ENCODE measurements at regions not wholly inside any gene's neighbourhood (a gene's known extent, or its start where the extent isn't known, plus 50 kb on each side); places are given as distances from the start of the nearest gene placed in this dataset.

DNA sequence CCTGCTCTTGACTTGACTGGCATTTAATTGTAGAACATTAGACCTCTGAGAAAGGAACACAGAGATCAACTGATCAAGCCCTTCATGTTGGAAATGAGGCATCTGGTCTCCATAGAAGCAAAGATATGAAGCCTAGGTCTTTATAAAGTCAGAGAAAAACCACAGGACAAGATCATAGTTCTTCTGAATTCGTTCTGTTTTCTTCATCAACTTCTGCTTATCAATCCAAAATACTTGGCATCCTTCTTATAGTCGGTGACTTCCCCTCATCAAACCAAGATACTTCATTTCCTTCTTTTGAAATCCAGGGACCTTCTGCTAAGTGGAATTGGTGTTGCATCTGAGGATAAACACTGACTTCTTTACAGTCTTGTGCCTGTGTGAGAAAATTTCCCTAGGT is 77.1 kb upstream of the PRKCQ start:
- DNase-seq (ENCODE audit: extremely low spot score), result no peak
- POLR2A ChIA-PET, result no interaction called here
- TF ChIP-seq FOXK2 (IDR thresholded peaks at IDR 0.05), result no peak
- TF ChIP-seq HDGF (IDR thresholded peaks at IDR 0.05; ENCODE audit: borderline replicate concordance), result no peak
- CTCF ChIA-PET, result no interaction called here

DNA sequence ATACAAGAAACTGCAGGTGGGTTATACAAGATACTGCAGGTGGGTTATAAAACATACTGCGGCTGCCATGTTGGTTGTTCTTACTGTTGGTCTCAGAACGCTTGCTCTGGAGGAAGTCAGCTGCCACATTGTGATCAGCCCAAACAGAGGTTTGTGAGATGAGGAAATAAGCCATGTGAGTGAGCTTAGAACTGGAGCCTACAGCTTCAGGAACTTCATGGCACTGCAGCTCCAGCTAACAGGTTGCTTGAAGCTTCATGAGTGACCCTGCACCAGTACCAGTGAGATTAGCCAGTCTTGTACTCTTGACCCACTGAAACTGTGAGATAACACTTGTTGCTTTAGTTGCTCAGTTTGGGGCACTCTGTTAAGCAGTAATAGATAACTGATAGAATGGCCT is 74.5 kb upstream of the PRKCQ start:
- ChIA-PET CTCF (no interaction called here), POLR2A (no interaction called here)
- no peak for TF ChIP-seq BHLHE40 (IDR thresholded peaks at IDR 0.05; ENCODE audit: borderline replicate concordance)
- no peak for TF ChIP-seq ELF4 (IDR thresholded peaks at IDR 0.05)
- no peak for TF ChIP-seq LEF1 (IDR thresholded peaks at IDR 0.05; ENCODE audit: borderline replicate concordance)
- TF ChIP-seq FOXA1 (IDR thresholded peaks at IDR 0.05), result no peak
- TF ChIP-seq L3MBTL2 (conservative IDR thresholded peaks at IDR 0.05), result no peak
- TF ChIP-seq HDGF (IDR thresholded peaks at IDR 0.05; ENCODE audit: borderline replicate concordance), result no peak
- TF ChIP-seq, protein P1, sequence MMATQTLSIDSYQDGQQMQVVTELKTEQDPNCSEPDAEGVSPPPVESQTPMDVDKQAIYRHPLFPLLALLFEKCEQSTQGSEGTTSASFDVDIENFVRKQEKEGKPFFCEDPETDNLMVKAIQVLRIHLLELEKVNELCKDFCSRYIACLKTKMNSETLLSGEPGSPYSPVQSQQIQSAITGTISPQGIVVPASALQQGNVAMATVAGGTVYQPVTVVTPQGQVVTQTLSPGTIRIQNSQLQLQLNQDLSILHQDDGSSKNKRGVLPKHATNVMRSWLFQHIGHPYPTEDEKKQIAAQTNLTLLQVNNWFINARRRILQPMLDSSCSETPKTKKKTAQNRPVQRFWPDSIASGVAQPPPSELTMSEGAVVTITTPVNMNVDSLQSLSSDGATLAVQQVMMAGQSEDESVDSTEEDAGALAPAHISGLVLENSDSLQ (IDR thresholded peaks at IDR 0.05), result no peak
- no peak for TF ChIP-seq CTBP1 (IDR thresholded peaks at IDR 0.05; ENCODE audit: borderline replicate concordance)
- TF ChIP-seq NFRKB (IDR thresholded peaks at IDR 0.05), result no peak
- no peak for TF ChIP-seq FOXM1 (IDR thresholded peaks at IDR 0.05; ENCODE audit: borderline replicate concordance)
- TF ChIP-seq FOXK2 (IDR thresholded peaks at IDR 0.05), result no peak
- TF ChIP-seq SUZ12 (IDR thresholded peaks at IDR 0.05), result no peak
- no peak for TF ChIP-seq ZNF384 (IDR thresholded peaks at IDR 0.05)
- no peak for TF ChIP-seq TARDBP (IDR thresholded peaks at IDR 0.05)
- no peak for TF ChIP-seq ARNT (IDR thresholded peaks at IDR 0.05)
- TF ChIP-seq SP1 (IDR thresholded peaks at IDR 0.05), result no peak
- DNase-seq (ENCODE audit: extremely low spot score), result no peak

DNA sequence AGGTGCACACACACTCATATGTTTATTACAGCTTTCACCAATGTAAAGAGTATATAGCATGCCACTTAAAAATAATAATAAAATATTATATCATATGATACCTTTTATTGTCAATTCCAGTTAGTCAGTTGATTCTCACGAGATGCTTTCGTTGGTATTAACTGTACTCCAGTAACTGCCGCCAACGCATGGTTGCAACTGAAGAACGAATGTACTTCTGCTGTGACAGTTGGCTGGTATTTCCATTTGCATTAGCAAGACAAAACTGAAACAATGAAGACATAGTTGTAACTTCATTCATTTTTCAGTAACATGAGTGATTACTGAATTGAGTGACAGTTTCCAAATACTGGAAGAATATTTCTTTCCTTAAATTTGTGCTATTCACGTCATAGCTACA is 70.5 kb upstream of the PRKCQ start:
- ChIA-PET CTCF (no interaction called here), POLR2A (no interaction called here)
- DNase-seq (ENCODE audit: extremely low spot score), result no peak
- TF ChIP-seq LEF1 (IDR thresholded peaks at IDR 0.05; ENCODE audit: borderline replicate concordance) (no peak), BHLHE40 (IDR thresholded peaks at IDR 0.05; ENCODE audit: borderline replicate concordance) (no peak), FOXK2 (IDR thresholded peaks at IDR 0.05) (no peak), NFRKB (IDR thresholded peaks at IDR 0.05) (no peak), HDGF (IDR thresholded peaks at IDR 0.05; ENCODE audit: borderline replicate concordance) (no peak), ELF4 (IDR thresholded peaks at IDR 0.05) (no peak), CTBP1 (IDR thresholded peaks at IDR 0.05; ENCODE audit: borderline replicate concordance) (no peak), ARNT (IDR thresholded peaks at IDR 0.05) (no peak), L3MBTL2 (conservative IDR thresholded peaks at IDR 0.05) (no peak), FOXA1 (IDR thresholded peaks at IDR 0.05) (no peak), ZNF384 (IDR thresholded peaks at IDR 0.05) (no peak), SP1 (IDR thresholded peaks at IDR 0.05) (no peak), TARDBP (IDR thresholded peaks at IDR 0.05) (no peak), FOXM1 (IDR thresholded peaks at IDR 0.05; ENCODE audit: borderline replicate concordance) (no peak)
- TF ChIP-seq, protein P1 (IDR thresholded peaks at IDR 0.05), result no peak

DNA sequence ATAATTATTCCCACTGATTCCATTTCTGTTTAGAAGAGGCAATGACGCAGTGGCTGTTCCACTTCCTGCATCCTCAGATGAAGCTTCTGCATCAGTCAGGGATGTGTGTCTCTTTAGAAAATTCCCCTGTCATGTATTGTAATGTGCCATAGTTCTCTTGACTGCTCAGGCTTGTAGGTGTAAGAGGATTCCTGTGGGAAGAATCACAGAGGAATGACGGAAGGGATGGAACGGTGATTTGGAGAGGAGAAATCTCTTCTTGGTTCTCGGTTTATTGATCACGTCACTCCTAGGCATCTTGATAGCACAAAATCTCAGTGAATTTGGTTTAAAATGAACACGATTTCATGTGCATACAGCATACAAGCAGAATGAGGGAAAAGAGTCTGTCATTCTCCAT is 69.8 kb upstream of the PRKCQ start:
- ChIA-PET POLR2A (no interaction called here), CTCF (no interaction called here)
- no peak for TF ChIP-seq ZNF384 (IDR thresholded peaks at IDR 0.05)
- no peak for TF ChIP-seq L3MBTL2 (conservative IDR thresholded peaks at IDR 0.05)
- no peak for TF ChIP-seq ELF4 (IDR thresholded peaks at IDR 0.05)
- no peak for TF ChIP-seq CTBP1 (IDR thresholded peaks at IDR 0.05; ENCODE audit: borderline replicate concordance)
- no peak for TF ChIP-seq FOXA1 (IDR thresholded peaks at IDR 0.05)
- TF ChIP-seq SUZ12 (IDR thresholded peaks at IDR 0.05), result no peak
- TF ChIP-seq TARDBP (IDR thresholded peaks at IDR 0.05), result no peak
- TF ChIP-seq BHLHE40 (IDR thresholded peaks at IDR 0.05; ENCODE audit: borderline replicate concordance), result no peak
- no peak for TF ChIP-seq FOXM1 (IDR thresholded peaks at IDR 0.05; ENCODE audit: borderline replicate concordance)
- no peak for TF ChIP-seq NFRKB (IDR thresholded peaks at IDR 0.05)
- no peak for TF ChIP-seq SP1 (IDR thresholded peaks at IDR 0.05)
- TF ChIP-seq HDGF (IDR thresholded peaks at IDR 0.05; ENCODE audit: borderline replicate concordance), result no peak
- TF ChIP-seq ARNT (IDR thresholded peaks at IDR 0.05), result no peak
- TF ChIP-seq FOXK2 (IDR thresholded peaks at IDR 0.05), result no peak
- no peak for TF ChIP-seq LEF1 (IDR thresholded peaks at IDR 0.05; ENCODE audit: borderline replicate concordance)
- TF ChIP-seq, protein P1 (IDR thresholded peaks at IDR 0.05), result no peak
- no peak for DNase-seq (ENCODE audit: extremely low spot score)

DNA sequence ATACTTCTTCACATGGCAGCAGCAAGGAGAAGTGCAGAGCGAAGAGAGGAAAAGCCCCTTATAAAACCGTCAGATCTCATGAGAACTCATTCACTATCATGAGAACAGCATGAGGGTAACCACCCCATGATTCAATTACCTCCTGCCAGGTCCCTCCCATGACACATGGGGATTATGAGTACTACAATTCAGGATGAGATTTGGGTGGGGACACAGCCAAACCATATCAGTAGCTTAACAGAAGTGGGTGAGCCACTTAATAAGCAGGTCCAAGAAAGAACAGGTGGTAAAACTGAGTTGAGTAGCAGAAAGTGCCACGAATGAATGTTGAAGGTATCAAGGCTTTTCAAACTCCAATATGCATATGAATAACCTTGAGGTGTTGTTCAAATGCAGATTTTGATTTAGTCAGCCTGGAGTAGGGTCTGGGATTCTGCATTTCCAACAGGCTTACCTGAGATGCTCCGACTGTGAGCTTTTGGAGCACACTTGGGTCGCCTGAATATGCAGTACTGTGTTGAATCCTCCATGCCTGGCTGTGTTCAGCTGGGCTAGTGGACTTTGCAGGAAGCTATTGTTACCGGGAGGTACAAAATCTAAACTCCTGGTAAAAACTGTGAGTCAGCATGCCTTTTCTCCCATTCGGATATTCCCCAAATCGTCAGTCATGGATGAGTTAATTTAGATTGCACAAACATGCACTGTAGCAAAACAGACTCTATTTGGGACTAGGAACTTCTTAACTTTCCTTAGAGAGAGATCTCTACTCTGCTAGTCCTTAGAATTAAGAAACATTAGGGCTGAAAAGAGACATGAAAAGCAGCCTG is 69.0 kb upstream of the PRKCQ start:
- TF ChIP-seq ELF4 (IDR thresholded peaks at IDR 0.05), result no peak
- no peak for TF ChIP-seq ZNF384 (IDR thresholded peaks at IDR 0.05)
- TF ChIP-seq SP1 (IDR thresholded peaks at IDR 0.05), result no peak
- TF ChIP-seq HDGF (IDR thresholded peaks at IDR 0.05; ENCODE audit: borderline replicate concordance), result no peak
- TF ChIP-seq BHLHE40 (IDR thresholded peaks at IDR 0.05; ENCODE audit: borderline replicate concordance), result no peak
- DNase-seq (ENCODE audit: extremely low spot score), result no peak
- ChIA-PET CTCF (interaction anchor here (0.7 kb wide), 1 partner anchor 9 kb away, joined by 3 read pairs; no protein-coding TSS in a partner anchor), POLR2A (no interaction called here)

DNA sequence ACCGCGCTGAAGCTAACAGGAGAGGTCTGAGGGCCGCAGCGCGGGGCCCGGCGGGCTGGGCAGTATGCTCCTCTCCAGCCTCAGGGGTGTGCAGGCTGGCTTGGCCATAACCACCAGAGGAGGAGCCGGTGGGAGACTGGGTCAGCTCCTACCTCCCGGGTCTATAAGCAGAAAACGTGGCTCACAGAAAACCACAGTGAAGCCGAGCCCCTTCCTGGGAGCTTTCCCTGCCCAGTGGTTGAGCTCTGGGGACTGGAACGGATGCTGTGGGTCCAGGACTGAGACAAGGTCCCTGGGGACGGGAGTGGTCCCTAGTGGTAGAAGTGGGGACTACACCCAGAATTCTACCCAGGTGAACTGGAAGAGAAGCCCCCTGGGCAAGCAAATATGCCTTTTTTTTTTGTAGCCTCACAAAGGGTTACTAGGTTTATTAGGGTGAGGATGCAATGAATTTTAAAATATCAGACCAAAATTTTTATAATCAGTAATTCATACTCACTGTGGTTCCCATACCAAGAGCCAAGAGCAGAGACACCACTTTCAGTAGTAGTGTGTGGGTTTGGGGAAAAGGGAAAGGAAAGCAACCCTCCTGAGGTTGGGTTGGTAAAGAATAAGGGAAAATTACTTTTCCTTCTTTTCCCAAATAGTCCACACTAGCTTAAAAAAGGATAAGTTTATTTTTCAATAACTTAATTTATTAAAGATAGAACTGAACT is 67.9 kb upstream of the PRKCQ start:
- CTCF ChIA-PET, result interaction anchor here (0.6 kb wide), 1 partner anchor 83 kb away, joined by 3 read pairs; no protein-coding TSS in a partner anchor
- DNase-seq (ENCODE audit: extremely low spot score), result peak; percentile 73
- no peak for TF ChIP-seq FOXA1 (IDR thresholded peaks at IDR 0.05)
- no peak for TF ChIP-seq TARDBP (IDR thresholded peaks at IDR 0.05)
- TF ChIP-seq ARNT (IDR thresholded peaks at IDR 0.05), result no peak
- TF ChIP-seq, protein P1 (IDR thresholded peaks at IDR 0.05), result no peak
- no peak for TF ChIP-seq FOXM1 (IDR thresholded peaks at IDR 0.05; ENCODE audit: borderline replicate concordance)
- no peak for TF ChIP-seq SP1 (IDR thresholded peaks at IDR 0.05)
- no peak for TF ChIP-seq ZNF384 (IDR thresholded peaks at IDR 0.05)
- no peak for TF ChIP-seq CTBP1 (IDR thresholded peaks at IDR 0.05; ENCODE audit: borderline replicate concordance)
- TF ChIP-seq LEF1 (IDR thresholded peaks at IDR 0.05; ENCODE audit: borderline replicate concordance), result no peak
- TF ChIP-seq NFRKB (IDR thresholded peaks at IDR 0.05), result no peak
- TF ChIP-seq BHLHE40 (IDR thresholded peaks at IDR 0.05; ENCODE audit: borderline replicate concordance), result no peak
- no peak for TF ChIP-seq SUZ12 (IDR thresholded peaks at IDR 0.05)
- no peak for TF ChIP-seq L3MBTL2 (conservative IDR thresholded peaks at IDR 0.05)
- no peak for TF ChIP-seq HDGF (IDR thresholded peaks at IDR 0.05; ENCODE audit: borderline replicate concordance)
- POLR2A ChIA-PET, result no interaction called here

Data from HEK293T (cell line).